ENCODE measurements at regions not wholly inside any gene's neighbourhood (a gene's known extent, or its start where the extent isn't known, plus 50 kb on each side); places are given as distances from the start of the nearest gene placed in this dataset.

DNA sequence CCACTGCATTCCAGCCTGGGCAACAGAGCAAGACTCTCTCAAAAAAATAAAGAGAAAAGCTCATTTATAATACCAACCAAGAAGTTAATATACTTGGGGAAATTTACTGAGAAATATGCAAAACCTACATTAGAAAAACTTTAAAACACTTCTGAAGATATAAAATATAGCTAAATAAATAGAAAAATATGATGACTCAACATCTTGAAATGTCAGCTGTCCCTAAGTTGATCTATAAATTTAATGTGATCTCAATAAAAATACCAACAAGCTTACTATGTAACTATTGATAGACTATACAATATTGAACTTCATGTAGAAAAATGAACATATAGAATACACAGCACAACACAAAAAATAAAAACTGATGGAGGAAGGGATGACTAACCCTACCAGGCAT is 87.5 kb upstream of the INTU start:
- DNase-seq (ENCODE audit: low spot score) = no peak
- no peak for FAIRE-seq

DNA sequence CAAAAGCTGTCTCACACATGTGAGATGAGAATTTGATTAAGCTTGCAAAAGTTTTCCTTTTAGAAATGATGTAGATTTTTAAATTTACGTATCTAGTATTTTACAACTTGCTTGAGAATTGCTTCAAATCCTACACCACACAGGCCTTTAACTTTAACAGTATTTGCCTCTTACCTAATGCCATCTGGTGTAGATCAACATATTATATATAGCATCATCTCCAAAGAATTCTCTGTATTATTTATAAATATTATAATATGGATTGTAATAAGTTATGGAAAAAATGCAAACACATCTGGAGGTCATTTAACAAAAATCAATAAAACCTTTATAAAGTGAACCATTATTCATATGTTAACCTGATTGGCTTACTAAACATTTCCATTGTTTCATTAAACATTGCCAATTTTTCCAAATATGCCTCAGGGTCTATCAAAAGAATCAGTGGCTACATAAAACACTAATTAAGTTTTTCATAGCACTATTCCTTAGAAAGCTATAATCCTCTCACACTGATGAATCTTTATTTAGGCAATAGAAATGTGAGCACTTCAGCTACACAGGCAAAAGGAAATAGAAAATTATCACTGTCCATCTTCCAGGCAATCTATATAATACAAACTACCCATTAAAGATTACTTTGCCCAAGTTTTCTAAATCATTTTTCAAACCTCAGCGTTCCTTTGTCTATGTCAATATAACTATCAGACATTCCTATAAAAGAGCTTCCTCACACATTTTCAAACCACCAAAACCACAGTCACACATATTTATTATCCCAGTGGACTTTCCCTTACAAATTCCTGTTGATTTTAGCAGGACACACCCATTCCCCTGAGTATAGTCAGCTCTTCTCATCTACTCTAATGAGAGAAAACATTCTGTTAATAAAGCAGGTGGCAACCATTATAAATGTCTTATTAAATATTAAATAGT is 83.5 kb upstream of the INTU start:
- DNase-seq (ENCODE audit: low spot score) (no peak), FAIRE-seq (no peak)

DNA sequence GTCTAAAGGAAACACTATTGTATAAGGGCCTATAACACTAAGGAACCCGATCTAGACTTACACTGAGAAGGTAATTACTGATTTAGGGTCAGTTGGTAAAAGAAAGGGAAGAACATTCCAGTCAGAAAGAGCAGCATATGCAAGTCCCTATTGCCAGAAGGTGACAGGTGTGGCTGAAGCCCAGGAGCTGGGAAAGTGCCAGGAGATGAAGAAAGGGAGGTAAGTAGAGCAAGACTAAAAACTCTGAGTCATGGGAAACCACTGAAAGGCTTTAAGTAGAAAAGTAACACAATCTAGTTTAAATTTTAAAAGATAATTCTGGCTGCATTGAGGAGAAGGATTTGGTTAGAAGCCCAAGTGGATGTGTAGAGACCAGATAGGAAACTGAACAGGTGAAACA is 77.7 kb upstream of the INTU start:
- FAIRE-seq (no peak), DNase-seq (ENCODE audit: low spot score) (no peak)

DNA sequence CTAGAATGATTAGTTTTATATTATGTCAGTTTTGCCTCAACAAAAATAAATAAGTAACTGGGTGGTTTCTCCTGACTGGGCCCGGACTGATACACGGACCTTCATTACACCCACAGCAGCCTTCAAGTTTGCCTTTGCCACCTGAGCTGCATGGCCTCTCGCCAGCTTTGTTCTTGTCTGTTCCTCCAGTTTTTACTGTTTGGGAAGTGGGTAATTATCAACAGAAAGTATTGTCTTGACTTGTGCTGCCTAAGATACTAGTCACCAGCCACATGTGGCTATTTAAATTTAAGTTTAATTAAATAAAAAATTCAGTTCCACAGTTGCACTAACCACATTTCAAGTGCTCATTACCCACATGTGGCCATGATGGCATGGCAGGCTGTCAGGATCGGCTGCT is 74.7 kb upstream of the INTU start:
- no peak for DNase-seq (ENCODE audit: low spot score)
- FAIRE-seq = no peak

DNA sequence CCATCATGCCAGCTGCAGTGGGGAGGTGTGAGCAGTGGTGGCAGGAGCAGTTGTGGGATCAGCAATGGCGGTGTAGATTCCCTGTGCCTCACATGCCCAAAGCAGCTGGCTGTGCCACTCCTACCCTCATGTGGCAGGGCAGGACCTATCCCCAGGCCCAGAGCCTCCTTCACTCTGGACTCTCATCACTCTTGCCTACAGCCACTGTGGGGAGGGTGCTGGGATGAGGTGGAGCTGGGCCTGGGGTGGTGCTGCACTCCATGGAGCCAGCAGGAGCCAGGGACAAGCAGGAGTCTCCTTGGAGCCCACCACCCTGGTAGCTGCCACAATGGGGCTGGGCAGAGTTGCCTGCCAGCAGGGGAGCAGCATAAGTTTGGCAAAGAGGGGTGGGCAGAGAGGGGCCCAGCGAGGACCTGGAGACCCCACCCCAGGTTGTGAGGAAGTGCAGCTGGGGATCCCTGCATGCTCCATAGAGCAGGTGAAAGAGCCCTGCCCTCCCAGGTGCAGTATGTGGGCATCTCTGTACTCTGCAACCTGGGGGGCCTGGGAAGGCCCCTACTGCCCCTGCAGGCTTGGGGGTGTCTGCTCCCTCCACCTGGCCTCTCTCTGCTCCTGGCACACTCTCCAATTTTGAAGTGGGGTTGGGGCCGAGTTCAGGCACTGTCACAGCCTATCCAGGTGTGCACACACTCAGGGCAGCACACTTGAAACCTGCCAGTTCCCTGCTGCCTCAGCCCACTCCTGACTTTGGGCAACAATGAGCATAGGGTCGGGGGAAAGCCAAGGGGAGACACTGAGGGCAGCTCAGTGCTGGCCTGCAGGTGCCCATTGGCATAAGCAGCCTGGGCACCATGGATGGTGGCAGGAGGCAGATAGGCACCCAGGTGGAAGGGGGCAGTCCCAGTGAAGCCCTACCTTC is 74.0 kb upstream of the INTU start:
- no peak for DNase-seq (ENCODE audit: low spot score)
- FAIRE-seq = no peak

DNA sequence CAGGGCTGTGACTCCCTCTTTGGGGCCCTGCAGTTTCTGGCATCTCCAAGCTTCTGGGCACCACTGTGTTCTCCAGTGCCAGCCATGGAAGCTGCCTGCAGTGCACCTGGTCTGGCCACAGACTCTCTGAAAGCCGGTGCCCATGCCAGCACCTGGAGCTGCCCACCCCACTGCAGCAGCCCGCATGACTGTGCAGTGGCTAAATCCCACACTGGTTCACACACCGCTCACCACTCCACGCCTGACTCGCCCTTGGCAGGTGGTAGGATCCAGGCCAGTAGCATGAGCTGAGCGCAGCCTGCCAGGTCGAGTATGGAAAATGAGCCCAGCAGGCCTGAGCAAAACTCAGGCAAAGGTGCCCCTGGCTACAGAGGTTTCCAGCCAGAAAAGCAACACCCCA is 72.8 kb upstream of the INTU start:
- DNase-seq (ENCODE audit: low spot score) (no peak), FAIRE-seq (no peak)

DNA sequence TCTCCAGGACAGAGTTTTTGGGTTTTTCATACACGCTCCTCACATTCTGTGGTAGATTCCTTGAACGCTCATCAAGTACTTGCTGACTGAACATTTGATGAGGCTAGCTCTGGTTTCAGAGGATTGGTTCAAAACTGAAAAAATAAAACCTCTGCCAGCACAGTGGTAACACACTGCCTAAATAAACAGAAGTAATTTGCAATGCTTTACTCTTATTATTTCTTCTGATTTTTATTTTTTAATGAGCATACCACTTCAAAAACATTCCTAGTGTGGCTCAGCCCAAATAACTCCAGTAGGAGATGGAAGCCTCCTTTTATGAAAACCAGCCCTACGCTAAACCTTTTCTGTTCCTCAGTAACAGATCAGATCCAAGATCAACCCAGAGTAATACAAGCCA is 72.0 kb upstream of the INTU start:
- FAIRE-seq (no peak), DNase-seq (ENCODE audit: low spot score) (no peak)

DNA sequence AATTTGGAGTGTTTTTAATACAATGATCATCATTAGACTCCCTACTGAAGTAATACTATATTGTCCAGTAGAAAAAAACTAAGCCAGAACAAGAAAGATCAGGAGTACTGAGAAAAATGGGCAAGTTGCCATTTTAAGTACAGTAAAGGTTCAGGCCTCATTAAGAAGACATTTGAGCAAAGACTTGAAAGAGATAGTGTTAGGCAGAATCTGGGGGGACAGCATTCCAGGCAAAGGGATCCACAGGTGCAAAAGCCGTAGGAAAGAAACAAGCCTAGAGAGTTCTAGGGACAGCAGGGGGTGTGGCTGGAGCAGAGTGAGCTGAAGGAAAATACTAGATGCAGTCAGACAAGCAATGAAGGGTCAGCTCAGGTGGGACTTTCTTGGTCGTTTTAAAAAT is 58.1 kb upstream of the INTU start:
- DNase-seq (ENCODE audit: low spot score) = no peak
- FAIRE-seq = no peak

DNA sequence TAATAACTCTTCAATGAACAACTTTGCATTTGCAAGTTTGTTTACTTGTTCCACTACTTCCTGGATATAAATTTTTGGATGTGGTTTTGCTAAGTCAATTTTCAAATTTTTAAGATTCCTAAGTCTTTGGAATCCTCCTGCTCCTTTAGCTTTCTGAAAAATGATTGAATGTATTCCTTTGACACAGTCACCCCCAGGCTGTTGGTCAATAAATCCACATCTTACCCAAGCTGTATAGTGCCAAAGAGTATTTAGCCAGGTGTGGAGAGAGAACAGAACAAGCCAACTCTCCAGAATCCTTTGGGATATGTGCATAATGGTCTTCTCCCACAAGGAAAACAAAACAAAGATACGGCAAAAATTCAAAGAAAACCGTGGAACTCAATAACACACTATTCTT is 56.9 kb upstream of the INTU start:
- DNase-seq (ENCODE audit: low spot score) (no peak), FAIRE-seq (no peak)

DNA sequence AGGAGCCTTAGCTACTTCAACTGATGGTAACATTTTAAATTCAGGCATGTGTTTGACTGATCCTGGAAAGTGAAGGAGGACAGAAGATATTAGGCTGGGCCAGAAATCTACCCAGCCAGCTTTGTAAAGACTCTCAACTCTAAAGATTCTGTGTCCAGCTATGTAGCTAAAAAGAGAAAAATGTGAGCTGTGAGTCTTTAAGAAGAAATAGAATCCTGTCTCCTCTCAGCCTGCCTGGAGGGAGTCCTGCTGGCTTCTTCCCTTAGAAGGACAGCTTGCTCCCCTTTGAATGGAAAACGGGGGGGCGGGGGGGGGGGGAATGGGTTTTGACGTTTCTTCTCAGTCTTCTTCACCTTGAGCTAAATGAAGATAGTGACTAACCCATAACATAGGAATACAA is 54.3 kb upstream of the INTU start:
- no peak for FAIRE-seq
- no peak for DNase-seq (ENCODE audit: low spot score)

DNA sequence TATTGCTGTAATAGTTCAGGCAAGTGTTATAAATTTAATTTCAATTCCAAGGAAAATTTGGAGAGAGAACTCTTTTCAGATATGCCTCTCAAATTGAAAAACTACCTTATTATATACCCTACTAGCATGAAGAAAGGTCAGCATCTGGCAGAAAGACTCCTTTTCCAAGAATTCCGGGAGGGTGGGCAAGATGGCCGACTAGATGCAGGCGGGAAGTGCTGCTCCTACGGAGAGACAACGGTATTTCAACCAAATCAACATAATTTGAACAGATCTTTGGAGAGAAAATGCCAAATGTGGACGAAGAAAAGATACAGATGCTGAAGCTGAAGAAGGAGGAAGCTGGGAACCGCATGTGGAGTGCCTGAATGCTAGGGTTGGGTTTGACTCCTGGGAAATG is 53.8 kb upstream of the INTU start:
- no peak for FAIRE-seq

DNA sequence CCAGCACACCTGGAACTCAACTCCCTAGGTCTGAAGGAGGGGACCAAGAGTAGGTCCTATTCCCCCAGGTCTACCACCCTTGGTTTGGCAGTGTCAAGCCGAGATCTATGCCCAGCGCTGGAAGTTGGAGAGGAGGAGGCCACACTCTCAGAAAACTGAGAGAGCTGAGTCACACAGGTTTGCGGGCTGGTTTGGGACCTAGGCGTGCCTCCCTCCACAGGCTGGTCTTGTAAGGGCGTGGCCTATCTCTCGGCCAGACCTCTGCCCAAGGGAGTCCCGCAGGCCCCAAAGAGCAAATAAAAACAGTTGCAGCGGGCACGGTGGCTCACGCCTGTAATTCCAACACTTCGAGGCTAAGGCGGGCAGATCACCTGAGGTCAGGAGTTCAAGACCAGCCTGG is 52.9 kb upstream of the INTU start:
- FAIRE-seq = no peak

More for the DNA sequence above, 53.8 kb upstream of the INTU start:
- no peak for DNase-seq (ENCODE audit: low spot score)

DNA sequence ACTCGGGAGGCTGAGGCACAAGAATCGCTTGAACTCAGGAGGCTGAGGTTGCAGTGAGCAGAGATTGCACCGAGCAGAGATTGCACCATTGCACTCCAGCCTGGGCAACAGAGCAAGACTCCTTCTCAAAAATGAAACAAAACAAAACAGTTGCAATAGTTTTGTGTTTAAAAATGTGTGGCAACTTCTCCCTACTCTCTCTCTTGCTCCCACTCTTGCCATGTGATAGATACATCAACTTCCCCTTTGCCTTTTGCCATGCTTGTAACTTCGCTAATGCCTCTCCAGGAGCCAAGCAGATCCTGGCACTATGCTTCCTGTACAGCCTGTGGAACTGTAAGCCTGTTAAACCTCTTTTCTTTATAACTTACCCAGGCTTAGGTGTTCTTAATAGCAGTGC is 52.5 kb upstream of the INTU start:
- FAIRE-seq = no peak
- DNase-seq (ENCODE audit: low spot score) = no peak

More for the DNA sequence above, 52.9 kb upstream of the INTU start:
- DNase-seq (ENCODE audit: low spot score) = no peak

DNA sequence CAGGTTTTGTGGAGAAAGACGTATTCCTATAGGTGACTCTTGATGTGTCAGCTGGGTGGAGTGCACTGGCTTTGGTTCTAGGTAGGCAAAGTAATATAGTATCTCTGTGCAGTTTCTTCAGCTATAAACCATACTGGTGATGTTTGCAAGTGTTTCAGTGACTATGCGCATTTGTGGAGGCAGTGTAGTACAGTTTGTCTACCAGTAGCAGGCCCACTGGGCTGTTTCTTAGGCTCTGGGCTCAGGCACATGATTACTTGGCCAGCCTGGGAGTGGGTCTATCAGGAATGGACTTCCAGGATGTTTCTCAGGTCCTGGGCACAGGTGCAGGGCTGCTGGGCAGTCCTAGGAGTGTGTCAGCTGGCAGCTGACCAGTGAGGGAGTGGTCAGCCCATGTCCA is 51.9 kb upstream of the INTU start:
- DNase-seq (ENCODE audit: low spot score) (no peak), FAIRE-seq (no peak)
